SU-DHL-6 (cell line): ENCODE measurements at regions not wholly inside any gene's neighbourhood (a gene's known extent, or its start where the extent isn't known, plus 50 kb on each side); places are given as distances from the start of the nearest gene placed in this dataset.

ENCODE experiments used
- H2AFZ ChIP-seq: fragments of 200-600 bp; sonication (generic); 2 replicates; pipeline ENCODE4 v1.6.1; 2014; ENCODE audit warnings: low read depth, mild to moderate bottlenecking, moderate library complexity, mixed read lengths, antibody characterized with exemption, low read length; ENCODE audit not compliant: severe bottlenecking
- H3F3A ChIP-seq: fragments of 200-600 bp; shearing (Covaris generic); 2 replicates; pipeline ENCODE4 v1.6.0; 2016; ENCODE audit warnings: antibody characterized with exemption, mild to moderate bottlenecking; ENCODE audit not compliant: insufficient read depth
- H3K27ac ChIP-seq: fragments of 200-600 bp; sonication (generic); 2 replicates; pipeline ENCODE4 v1.5.1; 2016; ENCODE audit warnings: low read depth, mild to moderate bottlenecking, low read length, moderate library complexity, mixed read lengths
- H3K27me3 ChIP-seq: fragments of 200-600 bp; sonication (generic), shearing (Covaris generic); 2 replicates; pipeline ENCODE4 v1.6.0; 2014; ENCODE audit warnings: mild to moderate bottlenecking, low read length
- H3K36me3 ChIP-seq: fragments of 200-600 bp; sonication (generic); 2 replicates; pipeline ENCODE4 v1.6.1; 2014; ENCODE audit warnings: mild to moderate bottlenecking, low read length, mixed read lengths
- H3K4me2 ChIP-seq: fragments of 300-600, 200-600 bp; shearing (Covaris generic), sonication (generic); 2 replicates; pipeline ENCODE4 v1.6.0; 2014; ENCODE audit warnings: low read length, low read depth, mild to moderate bottlenecking; ENCODE audit not compliant: poor library complexity, severe bottlenecking
- H3K4me3 ChIP-seq: fragments of 200-600 bp; sonication (generic); 2 replicates; pipeline ENCODE4 v1.5.1; 2014; ENCODE audit warnings: antibody characterized with exemption, low read length, mild to moderate bottlenecking, mixed read lengths; ENCODE audit not compliant: insufficient read depth, poor library complexity, severe bottlenecking
- H3K79me2 ChIP-seq: fragments of 200-600 bp; sonication (generic); 2 replicates; pipeline ENCODE4 v1.6.1; 2014; ENCODE audit warnings: mild to moderate bottlenecking, low read length, moderate library complexity; ENCODE audit not compliant: insufficient read depth
- H3K9ac ChIP-seq: fragments of 200-600 bp; sonication (generic); 2 replicates; pipeline ENCODE4 v1.7.0; 2014; ENCODE audit warnings: mild to moderate bottlenecking, low read length
- H3K9me2 ChIP-seq: fragments of 200-600 bp; sonication (generic); replicated peaks from 2 replicates; pipeline ENCODE4 v1.6.1; 2014; ENCODE audit warnings: low read length; ENCODE audit not compliant: insufficient read depth
- H3K9me3 ChIP-seq: fragments of 200-600 bp; sonication (generic); 2 replicates; pipeline ENCODE4 v1.6.1; 2014; ENCODE audit warnings: low read length, mixed read lengths; ENCODE audit not compliant: insufficient read depth
- H4K20me1 ChIP-seq: fragments of 200-600 bp; sonication (generic); 2 replicates; pipeline ENCODE4 v1.6.1; 2014; ENCODE audit warnings: low read depth, mild to moderate bottlenecking, antibody characterized with exemption, low read length, moderate library complexity, mixed read lengths
- CTCF ChIP-seq: fragments of 200-600 bp; sonication (generic); IDR thresholded peaks from one replicate; pipeline ENCODE4 v1.5.1; 2017; ENCODE audit warnings: antibody characterized with exemption, mild to moderate bottlenecking, low read length, moderate library complexity; ENCODE audit not compliant: insufficient read depth, poor library complexity, severe bottlenecking
- EZH2phosphoT487 ChIP-seq: fragments of 200-600 bp; sonication (generic), shearing (Covaris generic); conservative IDR thresholded peaks from 2 replicates; pipeline ENCODE4 v1.6.1; 2018; ENCODE audit warnings: mild to moderate bottlenecking, antibody characterized with exemption, low read length, moderate library complexity, mixed read lengths

DNA sequence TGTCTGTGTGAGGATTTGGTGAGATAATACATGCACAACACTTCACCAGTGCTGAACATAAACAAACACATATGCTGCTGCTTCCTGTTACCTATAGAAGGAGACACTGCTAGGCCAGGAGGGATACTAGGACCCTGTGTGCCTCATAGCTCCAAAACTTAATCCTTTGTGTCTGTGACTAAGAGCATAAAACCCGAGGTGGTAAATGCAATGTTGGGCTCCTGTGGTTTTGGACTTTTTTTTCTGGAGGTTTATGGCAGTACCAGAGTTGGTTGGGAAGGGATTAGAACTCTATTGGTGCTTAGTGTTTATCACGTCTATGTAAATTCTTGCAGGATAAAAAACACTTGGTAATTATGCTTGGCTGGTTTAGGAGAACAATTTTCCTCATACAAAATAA is 122.9 kb downstream of the NUF2 start:
- Histone ChIP-seq H3K27ac (no peak overlapping the region), H3K9me2 (no peaks in the 10 kb centered on the region), H3K27me3 (no peaks in the 10 kb centered on the region), H2AFZ (no peak overlapping the region), H3K9me3 (no peaks in the 10 kb centered on the region), H3K79me2 (no peaks in the 10 kb centered on the region), H3K9ac (no peak overlapping the region), H3K4me2 (no peak overlapping the region), H4K20me1 (no peaks in the 10 kb centered on the region), H3F3A (no peaks in the 10 kb centered on the region), H3K4me3 (no peak overlapping the region), H3K36me3 (no peaks in the 10 kb centered on the region)
- TF ChIP-seq CTCF (no peak), EZH2phosphoT487 (no peak)

DNA sequence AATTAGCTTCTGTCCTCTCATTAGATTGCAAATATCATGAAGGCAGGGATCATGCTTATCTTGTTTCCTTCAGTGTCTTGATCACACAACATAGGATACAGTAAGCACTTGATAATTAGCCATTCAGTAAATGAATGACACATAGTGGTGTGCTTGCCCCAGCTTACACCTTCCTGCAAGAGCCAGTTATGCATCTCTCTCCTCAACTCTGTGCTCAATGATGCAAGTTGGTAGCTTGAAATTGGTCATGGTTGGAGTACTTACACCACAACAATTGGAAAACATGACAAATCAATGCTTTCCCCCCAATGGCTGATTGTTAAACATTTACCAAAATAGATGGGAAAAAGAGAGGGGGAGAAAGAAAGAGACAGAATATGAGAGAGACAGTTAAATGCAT is 129.2 kb downstream of the NUF2 start:
- no peak for TF ChIP-seq EZH2phosphoT487
- no peak for TF ChIP-seq CTCF
- no peaks in the 10 kb centered on the region for H3F3A ChIP-seq
- no peaks in the 10 kb centered on the region for H4K20me1 ChIP-seq
- H3K4me2 ChIP-seq = no peak overlapping the region
- H3K27ac ChIP-seq = no peak overlapping the region
- no peaks in the 10 kb centered on the region for H3K27me3 ChIP-seq
- H3K9ac ChIP-seq = no peak overlapping the region
- H2AFZ ChIP-seq = no peak overlapping the region
- no peaks in the 10 kb centered on the region for H3K9me2 ChIP-seq
- H3K36me3 ChIP-seq = no peaks in the 10 kb centered on the region
- H3K9me3 ChIP-seq = no peaks in the 10 kb centered on the region
- H3K79me2 ChIP-seq = no peaks in the 10 kb centered on the region
- H3K4me3 ChIP-seq = no peak overlapping the region

DNA sequence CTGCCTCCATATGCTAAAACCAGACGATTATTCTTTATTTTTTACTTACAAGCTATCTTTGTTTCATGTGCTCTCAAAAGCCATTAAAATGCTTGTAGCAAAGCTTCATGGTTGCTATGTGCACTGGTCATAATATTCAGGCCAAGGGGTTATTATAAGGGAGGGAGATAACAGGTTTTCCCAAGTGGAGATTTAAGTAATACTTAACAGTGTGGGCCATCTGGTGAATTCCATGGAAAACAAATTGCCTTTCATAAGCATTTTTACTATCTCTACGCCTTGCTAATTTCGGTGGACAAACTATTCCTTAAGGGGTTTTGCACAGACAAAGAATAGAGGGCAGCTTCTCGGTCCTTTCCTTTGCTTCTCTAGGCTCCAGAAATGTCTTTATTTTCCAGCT is 137.8 kb downstream of the NUF2 start:
- Histone ChIP-seq H3K9ac (no peak overlapping the region), H4K20me1 (no peaks in the 10 kb centered on the region), H3K36me3 (no peaks in the 10 kb centered on the region), H3K9me2 (no peaks in the 10 kb centered on the region), H3K4me2 (no peak overlapping the region), H2AFZ (no peak overlapping the region), H3K4me3 (no peak overlapping the region), H3K27me3 (no peaks in the 10 kb centered on the region), H3K9me3 (no peaks in the 10 kb centered on the region), H3K27ac (no peak overlapping the region), H3F3A (no peaks in the 10 kb centered on the region), H3K79me2 (no peaks in the 10 kb centered on the region)
- TF ChIP-seq EZH2phosphoT487 (no peak), CTCF (no peak)

- H3F3A ChIP-seq = no peaks in the 10 kb centered on the region
- H3K27me3 ChIP-seq = no peaks in the 10 kb centered on the region
- no peaks in the 10 kb centered on the region for H3K36me3 ChIP-seq
- no peak overlapping the region for H3K27ac ChIP-seq
- H4K20me1 ChIP-seq = no peaks in the 10 kb centered on the region
- no peak overlapping the region for H3K4me3 ChIP-seq
- no peak for TF ChIP-seq EZH2phosphoT487
- TF ChIP-seq CTCF = no peak
- no peaks in the 10 kb centered on the region for H3K9me3 ChIP-seq
- no peaks in the 10 kb centered on the region; the same call in 1 of the 2 replicates for H3K9me2 ChIP-seq
- H3K9ac ChIP-seq = no peak overlapping the region
- no peak overlapping the region for H2AFZ ChIP-seq
- no peak overlapping the region for H3K4me2 ChIP-seq
- H3K79me2 ChIP-seq = no peaks in the 10 kb centered on the region
Measured at GRCh38 chr1:163467289-163467688, 145.5 kb downstream of the NUF2 start.
